ENCODE measurements at regions not wholly inside any gene's neighbourhood (a gene's known extent, or its start where the extent isn't known, plus 50 kb on each side); places are given as distances from the start of the nearest gene placed in this dataset.
"Not testable (repeated sequence)": the region's sequence is repeated elsewhere in the genome, so short reads cannot be mapped to it uniquely, and the experiment has no call there.

- H3K27ac Mint-ChIP-seq; H3K27me3 Mint-ChIP-seq; H3K36me3 Mint-ChIP-seq; H3K9me3 Mint-ChIP-seq (ENCODE audit: low read depth); H3K4me3 Mint-ChIP-seq; H3K4me1 Mint-ChIP-seq (ENCODE audit: low read depth): not testable (repeated sequence)
These were observed 160.4 kb downstream of the TBC1D2B start for GRCh38 chr15:77916966-77917635.

- H3K36me3 Mint-ChIP-seq; H3K27me3 Mint-ChIP-seq; H3K4me3 Mint-ChIP-seq; H3K27ac Mint-ChIP-seq; H3K4me1 Mint-ChIP-seq (ENCODE audit: low read depth); H3K9me3 Mint-ChIP-seq (ENCODE audit: low read depth): not testable (repeated sequence)
These were observed 161.6 kb downstream of the TBC1D2B start for GRCh38 chr15:77915961-77916330.

GRCh38 chr15:77915261-77915960, 162.1 kb downstream of the TBC1D2B start:
- Mint-ChIP-seq H3K27ac (no peak overlapping the region), H3K36me3 (no peaks in the 10 kb centered on the region), H3K27me3 (no peaks in the 10 kb centered on the region), H3K9me3 (ENCODE audit: low read depth) (no peaks in the 10 kb centered on the region), H3K4me3 (no peak overlapping the region), H3K4me1 (ENCODE audit: low read depth) (no peaks in the 10 kb centered on the region)

GRCh38 chr15:77914531-77914930, 163.0 kb downstream of the TBC1D2B start:
- not testable (repeated sequence) for H3K27ac Mint-ChIP-seq; H3K4me3 Mint-ChIP-seq; H3K27me3 Mint-ChIP-seq; H3K36me3 Mint-ChIP-seq; H3K4me1 Mint-ChIP-seq (ENCODE audit: low read depth); H3K9me3 Mint-ChIP-seq (ENCODE audit: low read depth)

GRCh38 chr15:77910030-77910911, 167.2 kb downstream of the TBC1D2B start:
- not testable (repeated sequence) for H3K36me3 Mint-ChIP-seq; H3K4me1 Mint-ChIP-seq (ENCODE audit: low read depth); H3K27ac Mint-ChIP-seq; H3K27me3 Mint-ChIP-seq; H3K9me3 Mint-ChIP-seq (ENCODE audit: low read depth)
- H3K4me3 Mint-ChIP-seq: peak overlapping the region; percentile 85

- H3K4me1 Mint-ChIP-seq (ENCODE audit: low read depth): no peaks in the 10 kb centered on the region
- H3K9me3 Mint-ChIP-seq (ENCODE audit: low read depth): no peaks in the 10 kb centered on the region
- H3K4me3 Mint-ChIP-seq: no peak overlapping the region
- no peaks in the 10 kb centered on the region for H3K27me3 Mint-ChIP-seq
- H3K27ac Mint-ChIP-seq: no peak overlapping the region
- no peaks in the 10 kb centered on the region for H3K36me3 Mint-ChIP-seq
These were observed 168.2 kb downstream of the TBC1D2B start for GRCh38 chr15:77909182-77909940.

GRCh38 chr15:77908752-77909111, 168.8 kb downstream of the TBC1D2B start:
- H3K4me3 Mint-ChIP-seq; H3K36me3 Mint-ChIP-seq; H3K9me3 Mint-ChIP-seq (ENCODE audit: low read depth); H3K4me1 Mint-ChIP-seq (ENCODE audit: low read depth); H3K27ac Mint-ChIP-seq; H3K27me3 Mint-ChIP-seq: not testable (repeated sequence)

GRCh38 chr15:77907824-77908751, 169.4 kb downstream of the TBC1D2B start:
- H3K4me3 Mint-ChIP-seq: no peak overlapping the region
- no peak overlapping the region for H3K27ac Mint-ChIP-seq
- H3K4me1 Mint-ChIP-seq (ENCODE audit: low read depth): no peaks in the 10 kb centered on the region
- no peaks in the 10 kb centered on the region for H3K27me3 Mint-ChIP-seq
- no peaks in the 10 kb centered on the region for H3K9me3 Mint-ChIP-seq (ENCODE audit: low read depth)
- H3K36me3 Mint-ChIP-seq: no peaks in the 10 kb centered on the region

GRCh38 chr15:77906062-77906990, 171.2 kb downstream of the TBC1D2B start:
- H3K9me3 Mint-ChIP-seq (ENCODE audit: low read depth); H3K36me3 Mint-ChIP-seq; H3K4me1 Mint-ChIP-seq (ENCODE audit: low read depth); H3K27me3 Mint-ChIP-seq; H3K4me3 Mint-ChIP-seq; H3K27ac Mint-ChIP-seq: not testable (repeated sequence)

GRCh38 chr15:77905301-77905920, 172.1 kb downstream of the TBC1D2B start:
- Mint-ChIP-seq H3K4me1 (ENCODE audit: low read depth) (no peaks in the 10 kb centered on the region), H3K27ac (no peak overlapping the region), H3K9me3 (ENCODE audit: low read depth) (no peaks in the 10 kb centered on the region), H3K4me3 (no peak overlapping the region), H3K27me3 (no peaks in the 10 kb centered on the region), H3K36me3 (no peaks in the 10 kb centered on the region)

- H3K4me3 Mint-ChIP-seq: no peak overlapping the region
- no peaks in the 10 kb centered on the region for H3K36me3 Mint-ChIP-seq
- H3K9me3 Mint-ChIP-seq (ENCODE audit: low read depth): no peaks in the 10 kb centered on the region
- no peaks in the 10 kb centered on the region for H3K27me3 Mint-ChIP-seq
- H3K27ac Mint-ChIP-seq: no peak overlapping the region
- no peaks in the 10 kb centered on the region for H3K4me1 Mint-ChIP-seq (ENCODE audit: low read depth)
These were observed 172.6 kb downstream of the TBC1D2B start for GRCh38 chr15:77904901-77905300.

- no peaks in the 10 kb centered on the region for H3K27me3 Mint-ChIP-seq
- no peaks in the 10 kb centered on the region for H3K36me3 Mint-ChIP-seq
- H3K27ac Mint-ChIP-seq: no peak overlapping the region
- no peak overlapping the region for H3K4me3 Mint-ChIP-seq
- no peaks in the 10 kb centered on the region for H3K9me3 Mint-ChIP-seq (ENCODE audit: low read depth)
- no peaks in the 10 kb centered on the region for H3K4me1 Mint-ChIP-seq (ENCODE audit: low read depth)
These were observed 173.1 kb downstream of the TBC1D2B start for GRCh38 chr15:77904436-77904821.

GRCh38 chr15:77903761-77904435, 173.6 kb downstream of the TBC1D2B start:
- not testable (repeated sequence) for H3K27ac Mint-ChIP-seq; H3K36me3 Mint-ChIP-seq; H3K4me3 Mint-ChIP-seq; H3K27me3 Mint-ChIP-seq; H3K9me3 Mint-ChIP-seq (ENCODE audit: low read depth); H3K4me1 Mint-ChIP-seq (ENCODE audit: low read depth)

Measured in activated naive CD8-positive, alpha-beta T cell (primary cell).